IMR-90 (cell line): ENCODE measurements at regions not wholly inside any gene's neighbourhood (a gene's known extent, or its start where the extent isn't known, plus 50 kb on each side); places are given as distances from the start of the nearest gene placed in this dataset.

Experiments used
- ATAC-seq: fragments of 200-7000 bp; cut with Tn5 transposase; 2 replicates; pipeline ENCODE4 v1.9.1; 2020; ENCODE audit warnings: low read depth, mild to moderate bottlenecking, moderate library complexity
- BruUV-seq: library from RNA; stranded (reverse); fragments of 400-500 nt; replicated peaks from 2 replicates; lab custom pipeline; 2021; lab: Mats Ljungman, UMichigan
- CTCF ChIA-PET: fragments of 300-600 bp; formaldehyde crosslinking; extraction: SDS; loops from one replicate; lab custom pipeline; 2021; ENCODE audit warnings: antibody characterized with exemption; lab: Yijun Ruan, JAX
- POLR2A ChIA-PET: fragments of 300-600 bp; sonication (Branson Sonifier 250); formaldehyde crosslinking; loops from one replicate; lab custom pipeline; 2022; ENCODE audit warnings: antibody characterized with exemption; ENCODE audit not compliant: unreplicated experiment; lab: Charles Lee
- DNase-seq: peaks from one replicate; pipeline ENCODE4 v3.0.0; 2013
- H2AFZ ChIP-seq: replicated peaks from 2 replicates; pipeline ENCODE3; 2013; ENCODE audit warnings: low read length, mild to moderate bottlenecking; ENCODE audit not compliant: poor library complexity
- H2AK5ac ChIP-seq: 2 replicates; pipeline ENCODE4 v1.6.1; 2013; ENCODE audit warnings: low read depth, low read length, inconsistent platforms
- H2AK9ac ChIP-seq: replicated peaks from 2 replicates; pipeline ENCODE3; 2013; ENCODE audit warnings: mild to moderate bottlenecking, low read depth, low read length, moderate library complexity; ENCODE audit not compliant: poor library complexity
- H2BK120ac ChIP-seq: 2 replicates; pipeline ENCODE4 v1.6.1; 2013; ENCODE audit warnings: low read depth, low read length, inconsistent platforms
- H2BK15ac ChIP-seq: 3 replicates; pipeline ENCODE4 v1.6.1; 2013; ENCODE audit warnings: low read depth, low read length, inconsistent platforms
- H2BK20ac ChIP-seq: 2 replicates; pipeline ENCODE4 v1.6.1; 2013; ENCODE audit warnings: low read depth, mild to moderate bottlenecking, inconsistent platforms, low read length, moderate library complexity
- H2BK5ac ChIP-seq: 2 replicates; pipeline ENCODE4 v1.6.1; 2013; ENCODE audit warnings: mild to moderate bottlenecking, low read depth, low read length, inconsistent platforms; ENCODE audit not compliant: poor library complexity, severe bottlenecking
- H3K14ac ChIP-seq: replicated peaks from 2 replicates; pipeline ENCODE4 v1.6.1; 2013; ENCODE audit warnings: low read depth, low read length, inconsistent platforms
- H3K18ac ChIP-seq: 2 replicates; pipeline ENCODE4 v1.6.1; 2013; ENCODE audit warnings: low read depth, low read length, control low read depth
- H3K23ac ChIP-seq: 2 replicates; pipeline ENCODE4 v1.6.1; 2013; ENCODE audit warnings: low read depth, low read length, inconsistent platforms
- H3K27ac ChIP-seq: 2 replicates; pipeline ENCODE4 v1.5.1; 2013; ENCODE audit warnings: mild to moderate bottlenecking, control low read depth, low read length; ENCODE audit not compliant: insufficient read depth
- H3K27me3 ChIP-seq: 2 replicates; pipeline ENCODE4 v1.6.1; 2013; ENCODE audit warnings: low read length; ENCODE audit not compliant: control insufficient read depth, insufficient read depth
- H3K36me3 ChIP-seq: 2 replicates; pipeline ENCODE4 v1.6.1; 2013; ENCODE audit warnings: low read length, mixed read lengths; ENCODE audit not compliant: control insufficient read depth, insufficient read depth
- H3K4ac ChIP-seq: 2 replicates; pipeline ENCODE4 v1.6.1; 2013; ENCODE audit warnings: low read depth, low read length, inconsistent platforms
- H3K4me1 ChIP-seq: 2 replicates; pipeline ENCODE4 v1.6.1; 2013; ENCODE audit warnings: low read length, mixed read lengths; ENCODE audit not compliant: control insufficient read depth, insufficient read depth
- H3K4me2 ChIP-seq: 2 replicates; pipeline ENCODE4 v1.6.1; 2013; ENCODE audit warnings: low read depth, mild to moderate bottlenecking, control low read depth, low read length, moderate library complexity
- H3K4me3 ChIP-seq: 2 replicates; pipeline ENCODE4 v1.5.1; 2013; ENCODE audit warnings: low read depth, mild to moderate bottlenecking, control low read depth, low read length, moderate library complexity; ENCODE audit not compliant: insufficient read depth
- H3K56ac ChIP-seq: 2 replicates; pipeline ENCODE4 v1.6.1; 2013; ENCODE audit warnings: low read length, inconsistent platforms; ENCODE audit not compliant: insufficient read depth; ENCODE audit errors: extremely low read depth
- H3K79me1 ChIP-seq, 2 experiments: 2 replicates each; pipeline ENCODE4 v1.6.1; 2013; ENCODE audit warnings: low read length in 2 of 2, inconsistent platforms in 1 of 2, low read depth in 1 of 2
- H3K9ac ChIP-seq: 2 replicates; pipeline ENCODE4 v1.6.1; 2013; ENCODE audit warnings: low read depth, low read length, control low read depth
- H3K9me1 ChIP-seq: 2 replicates; pipeline ENCODE4 v1.6.1; 2013; ENCODE audit warnings: low read length, inconsistent platforms; ENCODE audit not compliant: insufficient read depth
- H3K9me3 ChIP-seq: 2 replicates; pipeline ENCODE4 v1.6.1; 2013; ENCODE audit warnings: low read length; ENCODE audit not compliant: control insufficient read depth, insufficient read depth
- H4K20me1 ChIP-seq: 2 replicates; pipeline ENCODE4 v1.6.1; 2013; ENCODE audit warnings: low read length, inconsistent platforms; ENCODE audit not compliant: insufficient read depth
- H4K5ac ChIP-seq: 2 replicates; pipeline ENCODE4 v1.6.1; 2013; ENCODE audit warnings: mild to moderate bottlenecking, low read depth, low read length, control low read depth
- H4K8ac ChIP-seq, 2 experiments: 2 replicates each; pipeline ENCODE4 v1.6.1; 2013; ENCODE audit warnings: low read depth in 2 of 2, low read length in 2 of 2, control low read depth in 1 of 2, inconsistent platforms in 1 of 2
- H4K91ac ChIP-seq: 2 replicates; pipeline ENCODE4 v1.6.1; 2013; ENCODE audit warnings: low read depth, low read length, inconsistent platforms; ENCODE audit not compliant: insufficient read depth
- BHLHE40 ChIP-seq: fragments of 150-350 bp; IDR thresholded peaks from 2 replicates; pipeline ENCODE4 v1.6.1; 2016; ENCODE audit warnings: mild to moderate bottlenecking, low read depth, low read length
- CEBPB ChIP-seq: IDR thresholded peaks from 2 replicates; pipeline ENCODE4 v1.6.1; 2012; ENCODE audit warnings: low read depth, low read length, improper control_type of control experiment
- CHD1 ChIP-seq: IDR thresholded peaks from 2 replicates; pipeline ENCODE4 v1.6.1; 2012; ENCODE audit warnings: low read depth, low read length, improper control_type of control experiment
- CTCF ChIP-seq: conservative IDR thresholded peaks from 2 replicates; pipeline ENCODE4 v1.5.1; 2012; ENCODE audit warnings: mild to moderate bottlenecking, low read depth, low read length, improper control_type of control experiment
- ELK1 ChIP-seq: fragments of 150-350 bp; IDR thresholded peaks from 2 replicates; pipeline ENCODE4 v1.6.1; 2016; ENCODE audit warnings: low read depth, mild to moderate bottlenecking, low read length, moderate library complexity, borderline replicate concordance
- FOS ChIP-seq: fragments of 150-350 bp; IDR thresholded peaks from 2 replicates; pipeline ENCODE4 v1.6.1; 2016; ENCODE audit warnings: low read depth, low read length
- MAFK ChIP-seq: IDR thresholded peaks from 2 replicates; pipeline ENCODE4 v1.6.1; 2012; ENCODE audit warnings: low read depth, low read length, improper control_type of control experiment
- MAZ ChIP-seq: IDR thresholded peaks from 2 replicates; pipeline ENCODE4 v1.6.1; 2012; ENCODE audit warnings: low read depth, mild to moderate bottlenecking, low read length, improper control_type of control experiment, moderate library complexity, borderline replicate concordance
- MXI1 ChIP-seq: IDR thresholded peaks from 2 replicates; pipeline ENCODE4 v1.6.1; 2012; ENCODE audit warnings: low read depth, mild to moderate bottlenecking, low read length, moderate library complexity, borderline replicate concordance
- NFE2L2 ChIP-seq: fragments of 150-350 bp; IDR thresholded peaks from 2 replicates; pipeline ENCODE4 v1.6.1; 2016; ENCODE audit warnings: low read depth, mild to moderate bottlenecking, low read length
- POLR2A ChIP-seq: IDR thresholded peaks from 2 replicates; pipeline ENCODE4 v1.6.1; 2012; ENCODE audit warnings: mild to moderate bottlenecking, low read depth, low read length
- RAD21 ChIP-seq: IDR thresholded peaks from 2 replicates; pipeline ENCODE4 v1.6.1; 2012; ENCODE audit warnings: low read length, improper control_type of control experiment
- RCOR1 ChIP-seq: IDR thresholded peaks from 2 replicates; pipeline ENCODE4 v1.6.1; 2012; ENCODE audit warnings: mild to moderate bottlenecking, low read length, improper control_type of control experiment; ENCODE audit not compliant: insufficient replicate concordance
- RFX5 ChIP-seq: IDR thresholded peaks from 2 replicates; pipeline ENCODE4 v1.8.0; 2012; ENCODE audit warnings: low read depth, mild to moderate bottlenecking, low read length, moderate library complexity
- SMC3 ChIP-seq: fragments of 150-350 bp; IDR thresholded peaks from 2 replicates; pipeline ENCODE4 v1.6.1; 2016; ENCODE audit warnings: low read depth, mild to moderate bottlenecking, antibody characterized with exemption, low read length, moderate library complexity
- USF2 ChIP-seq: fragments of 150-350 bp; IDR thresholded peaks from 2 replicates; pipeline ENCODE4 v1.6.1; 2017; ENCODE audit warnings: mild to moderate bottlenecking, antibody characterized with exemption, low read length, low read depth
- WGBS, 2 experiments: methylation state at CpG; one replicate each; pipeline versions ENCODE4 v1.1.5 to v1.1.7; 2013; ENCODE audit warnings: missing lambda C conversion rate in 2 of 2; ENCODE audit not compliant: insufficient read length in 1 of 2; ENCODE audit errors: extremely low coverage in 2 of 2; 5-methylcytosine and 5-hydroxymethylcytosine counted together
- dilution Hi-C: fragments of 300-500 bp; cut with HindIII; formaldehyde crosslinking; loops from one replicate; pipeline ENCODE4 v1.14.3; 2018; ENCODE audit warnings: low sequenced_read_pairs; ENCODE audit not compliant: unreplicated experiment
- in situ Hi-C: fragments of 300-500 bp; cut with MboI; formaldehyde crosslinking; loops from 3 replicates; pipeline ENCODE4 v1.14.3; 2019; ENCODE audit warnings: low sequenced_read_pairs, inconsistent platforms, mixed read lengths
- intact Hi-C: fragments of 100-400 bp; cut with micrococcal nuclease; formaldehyde crosslinking; loops from 2 replicates; pipeline ENCODE4 v1.10.0; 2022

GRCh38 chr11:20221566-20221965, 61.3 kb upstream of the DBX1 start:
- Histone ChIP-seq H3K9ac (no peak overlapping the region), H3K27me3 (no peaks in the 10 kb centered on the region; the same call in 1 of the 2 replicates), H2AK9ac (no peak overlapping the region), H3K14ac (no peak overlapping the region), H2BK5ac (no peak overlapping the region), H3K27ac (no peak overlapping the region), H2BK20ac (no peak overlapping the region), H4K8ac (no peak overlapping the region), H2BK15ac (no peak overlapping the region), H3K56ac (no peak overlapping the region), H4K91ac (no peak overlapping the region), H2AFZ (no peak overlapping the region), H3K23ac (no peak overlapping the region), H3K4me3 (no peak overlapping the region), H3K36me3 (no peaks in the 10 kb centered on the region), H2AK5ac (no peak overlapping the region), H3K4ac (no peak overlapping the region), H3K4me1 (no peaks in the 10 kb centered on the region), H4K5ac (no peak overlapping the region), H3K9me1 (no peaks in the 10 kb centered on the region), H3K4me2 (no peak overlapping the region), H3K79me1 (no peaks in the 10 kb centered on the region), H3K18ac (no peak overlapping the region), H2BK120ac (no peak overlapping the region), H4K20me1 (no peaks in the 10 kb centered on the region), H3K9me3 (no peaks in the 10 kb centered on the region)
- DNase-seq (no peak), ATAC-seq (no peak)
- WGBS, 2 experiments: no CpG with 5 or more reads among the region's 3 CpGs
- no peak for TF ChIP-seq SMC3
- no peak for TF ChIP-seq RAD21
- TF ChIP-seq CHD1: no peak
- no peak for TF ChIP-seq FOS
- no peak for TF ChIP-seq CTCF
- TF ChIP-seq MXI1: no peak
- no peak for TF ChIP-seq RFX5
- no peak for TF ChIP-seq RCOR1
- TF ChIP-seq MAZ: no peak
- no peak for TF ChIP-seq NFE2L2
- TF ChIP-seq ELK1: no peak
- TF ChIP-seq POLR2A: no peak
- no peak for TF ChIP-seq BHLHE40
- no peak for TF ChIP-seq CEBPB
- TF ChIP-seq USF2: no peak
- TF ChIP-seq MAFK: no peak
- ChIA-PET CTCF (interaction anchor here (0.6 kb wide), 1 partner anchor 1074 kb away, joined by 4 read pairs; no protein-coding TSS in a partner anchor), POLR2A (no interaction called here)
- dilution Hi-C loops (no loop called here), intact Hi-C loops (no loop called here), in situ Hi-C loops (no loop called here)
- no TSS peak for BruUV-seq
